NCI-H1092 treated with DMSO at 0.1 percent for 48 hours (cell line): ENCODE measurements at regions not wholly inside any gene's neighbourhood (a gene's known extent, or its start where the extent isn't known, plus 50 kb on each side); places are given as distances from the start of the nearest gene placed in this dataset.

Experiments used
- DNase-seq: peaks from one replicate; lab custom pipeline; 2025; lab: John Stamatoyannopoulos, UW

DNA sequence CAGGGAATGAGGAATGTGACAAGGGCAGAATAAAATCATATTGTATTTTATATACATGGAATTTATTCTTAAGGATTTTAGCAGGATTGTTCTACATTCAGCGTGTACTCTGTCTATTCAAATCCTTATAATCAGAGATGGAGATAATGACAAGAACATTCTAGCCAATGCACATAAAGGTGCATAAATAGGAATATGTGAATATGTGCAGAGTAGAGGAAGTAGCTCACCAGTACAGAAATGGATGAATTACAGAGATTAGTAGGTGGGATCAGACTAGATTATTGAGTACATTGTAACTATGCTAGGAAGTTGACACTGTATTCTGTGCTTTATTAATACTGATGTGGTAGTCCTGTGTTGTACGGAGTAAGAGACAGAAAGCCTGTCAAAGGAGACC, 1308.8 kb downstream of the FAM181B start:
- DNase-seq, result no peak

DNA sequence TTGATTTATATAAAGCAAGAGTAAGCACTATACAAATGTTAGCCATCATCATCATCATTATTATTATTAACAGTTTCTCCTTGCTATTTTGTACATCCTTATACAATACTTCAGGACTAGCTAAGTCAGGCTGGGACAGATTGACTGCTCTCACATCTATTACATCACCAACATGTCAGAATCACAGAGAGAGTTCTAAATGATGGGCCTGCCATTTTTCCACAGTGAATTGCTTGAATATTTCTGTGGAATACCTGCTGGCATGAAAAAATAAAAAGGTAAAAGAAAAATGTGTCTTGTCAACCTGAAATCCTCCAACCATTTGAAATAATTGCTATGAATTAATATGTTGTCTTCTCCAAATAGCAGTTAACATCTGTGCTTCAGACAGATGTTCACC, 1311.3 kb downstream of the FAM181B start:
- no peak for DNase-seq

DNA sequence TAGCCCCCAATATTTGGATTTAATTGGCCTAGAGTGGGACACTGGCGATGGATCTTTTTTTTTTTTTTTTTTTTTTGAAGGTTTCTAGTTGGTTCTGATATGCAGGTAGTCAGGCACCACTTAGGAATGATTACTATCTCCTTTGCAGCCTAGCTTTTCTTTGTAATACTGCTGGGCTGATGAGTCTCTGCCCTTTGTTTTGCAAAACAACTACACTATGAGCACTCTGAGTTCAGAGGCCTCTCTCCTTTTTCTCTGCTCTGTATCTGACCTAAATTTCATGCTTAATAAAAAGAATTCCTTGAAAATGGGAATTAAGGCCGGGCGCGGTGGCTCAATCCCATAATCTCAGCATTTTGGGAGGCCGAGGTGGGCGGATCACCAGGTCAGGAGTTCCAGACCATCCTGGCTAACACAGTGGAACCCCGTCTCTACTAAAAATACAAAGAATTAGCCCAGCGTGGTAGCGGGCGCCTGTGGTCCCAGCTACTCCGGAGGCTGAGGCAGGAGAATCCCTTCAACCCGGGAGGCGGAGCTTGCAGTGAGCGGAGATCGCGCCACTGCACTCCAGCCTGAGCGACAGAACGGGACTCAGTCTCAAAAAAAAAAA, 1312.3 kb downstream of the FAM181B start:
- DNase-seq, result no peak

DNA sequence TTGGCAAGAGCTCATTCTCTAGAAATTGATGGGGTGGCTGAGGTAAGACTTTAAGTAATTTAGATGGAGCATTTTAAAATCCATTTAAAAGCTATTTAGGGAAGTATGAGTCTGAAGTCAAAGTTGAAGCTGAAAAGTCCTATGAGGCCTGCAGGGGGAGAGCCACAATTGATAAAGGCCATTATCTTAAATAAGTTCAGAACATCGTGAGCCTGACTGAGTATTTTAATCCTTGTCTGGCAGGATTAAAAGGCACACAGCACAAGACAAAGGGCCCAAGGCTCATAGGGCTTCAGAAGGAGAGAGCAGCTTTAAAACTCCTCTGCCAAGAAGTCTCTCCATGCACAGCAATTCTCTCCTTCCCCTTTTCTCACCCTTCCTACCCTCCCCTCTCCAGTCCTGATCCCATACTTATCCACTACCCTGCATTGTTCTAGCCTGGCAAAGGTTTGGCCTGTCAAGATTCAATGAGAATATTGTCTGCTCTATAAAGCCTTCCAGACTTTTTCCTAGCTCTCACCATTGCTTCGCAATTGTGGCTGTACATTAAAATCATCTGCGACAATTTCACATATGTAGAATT, 1312.9 kb downstream of the FAM181B start:
- DNase-seq, result no peak

DNA sequence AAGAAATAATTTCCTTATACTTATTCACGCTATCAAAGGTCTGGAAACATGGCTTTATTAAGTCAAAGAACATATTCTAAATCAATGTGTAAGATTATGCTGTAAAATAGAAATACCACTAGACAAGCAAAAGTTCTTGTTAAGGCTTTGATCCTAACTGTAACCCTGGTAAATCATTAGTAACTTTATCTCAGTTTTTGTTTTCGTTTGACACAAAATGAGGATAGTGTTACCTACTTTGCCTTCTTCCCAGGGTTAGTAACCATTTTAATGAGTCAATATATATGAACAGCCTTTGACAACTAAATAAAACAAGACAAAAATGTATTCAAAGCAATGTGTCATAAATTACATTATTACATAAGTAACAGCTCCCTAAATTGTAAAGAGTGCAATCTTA, 1336.3 kb downstream of the FAM181B start:
- DNase-seq, result no peak

DNA sequence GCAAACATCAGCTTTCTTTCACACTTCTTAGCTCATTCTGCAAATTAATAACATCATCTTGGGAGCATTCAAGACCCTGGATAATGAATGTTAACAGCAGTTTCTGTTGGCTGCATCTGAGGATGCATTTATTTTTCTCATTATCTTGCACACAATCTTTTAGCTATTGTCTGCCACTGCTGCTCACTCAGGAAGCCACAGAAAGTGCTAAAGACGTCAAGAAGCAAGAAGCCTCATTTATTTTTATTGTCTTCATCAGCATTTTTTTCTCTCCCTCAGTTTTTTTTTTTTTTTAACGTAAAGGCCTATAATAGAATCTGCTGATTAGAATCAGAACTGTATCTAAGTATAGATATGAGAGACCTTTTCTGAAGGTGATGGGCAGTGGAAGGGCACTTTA, 1339.4 kb downstream of the FAM181B start:
- no peak for DNase-seq

DNA sequence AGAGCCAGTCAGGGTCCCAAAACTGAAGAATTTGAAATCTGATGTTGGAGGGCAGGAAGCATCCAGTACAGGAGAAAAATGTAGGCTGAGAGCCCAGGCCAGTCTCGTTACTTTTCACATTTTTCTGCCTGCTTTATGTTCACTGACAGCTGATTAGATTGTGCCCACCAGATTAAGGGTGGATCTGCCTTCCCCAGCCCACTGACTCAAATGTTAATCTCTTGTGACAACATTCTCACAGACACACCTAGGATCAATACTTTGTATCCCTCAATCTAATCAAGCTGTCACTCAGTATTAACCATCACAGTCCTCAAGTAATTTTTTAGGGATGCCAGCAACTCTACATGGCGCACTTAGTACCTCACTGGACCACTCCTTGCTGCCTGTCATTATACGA, 1345.3 kb downstream of the FAM181B start:
- DNase-seq, result no peak

DNA sequence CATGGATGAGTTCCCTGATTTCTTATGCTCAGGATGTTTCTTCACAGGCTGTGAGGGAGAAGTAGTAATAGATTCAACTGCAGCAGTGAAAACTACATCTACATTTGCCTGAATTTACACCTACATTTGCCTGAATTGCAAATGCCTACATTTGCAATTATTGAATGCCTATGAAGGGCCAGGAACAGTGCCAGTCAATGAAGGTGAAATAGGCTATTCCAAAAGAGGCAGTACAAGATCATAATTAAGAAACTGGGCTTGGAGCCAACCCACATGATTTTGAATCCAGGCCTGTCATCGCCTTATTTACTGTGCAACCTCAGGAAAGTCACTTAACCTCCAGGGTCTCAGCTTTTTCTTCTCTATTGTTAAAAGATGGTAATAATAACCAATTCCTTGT, 1353.3 kb downstream of the FAM181B start:
- DNase-seq, result no peak

DNA sequence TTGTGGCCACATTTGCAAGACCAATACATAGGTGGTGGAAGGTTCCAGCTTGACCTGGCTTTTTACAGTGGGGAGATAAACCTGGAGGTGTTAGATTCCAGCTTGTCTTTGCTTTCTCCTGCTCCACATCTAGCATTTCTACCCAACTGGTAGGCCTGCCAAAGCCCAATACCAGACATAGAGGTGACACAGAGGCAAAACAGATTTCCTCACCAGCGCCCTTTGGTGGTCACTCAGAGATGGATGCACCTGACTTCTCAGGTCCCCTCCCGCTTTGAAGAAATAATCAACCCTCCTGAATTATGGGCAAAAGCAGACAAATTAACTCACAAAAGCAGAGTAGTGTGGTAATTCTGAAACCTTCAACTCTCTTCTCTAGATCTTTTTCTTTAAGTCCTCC, 1356.2 kb downstream of the FAM181B start:
- no peak for DNase-seq

DNA sequence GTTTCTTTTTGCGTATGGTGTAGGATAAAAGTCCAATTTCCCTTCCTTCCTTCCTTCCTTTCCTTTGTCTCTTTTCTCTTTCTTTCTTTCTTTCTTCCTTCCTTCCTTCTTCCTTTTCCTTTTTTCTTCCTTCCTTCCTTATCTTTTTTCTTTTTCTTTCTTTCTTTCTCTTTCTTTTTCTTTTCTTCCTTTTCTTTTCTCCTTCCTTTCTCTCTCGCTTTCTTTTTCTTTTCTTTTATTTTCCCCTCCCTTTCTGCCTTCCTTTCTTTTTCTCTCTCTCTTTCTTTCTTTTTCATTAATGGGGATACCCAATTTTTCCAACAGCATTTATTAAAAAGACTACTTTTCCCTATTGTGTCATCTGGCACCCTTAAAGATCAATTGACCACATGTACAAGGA, 1359.7 kb downstream of the FAM181B start:
- no peak for DNase-seq

DNA sequence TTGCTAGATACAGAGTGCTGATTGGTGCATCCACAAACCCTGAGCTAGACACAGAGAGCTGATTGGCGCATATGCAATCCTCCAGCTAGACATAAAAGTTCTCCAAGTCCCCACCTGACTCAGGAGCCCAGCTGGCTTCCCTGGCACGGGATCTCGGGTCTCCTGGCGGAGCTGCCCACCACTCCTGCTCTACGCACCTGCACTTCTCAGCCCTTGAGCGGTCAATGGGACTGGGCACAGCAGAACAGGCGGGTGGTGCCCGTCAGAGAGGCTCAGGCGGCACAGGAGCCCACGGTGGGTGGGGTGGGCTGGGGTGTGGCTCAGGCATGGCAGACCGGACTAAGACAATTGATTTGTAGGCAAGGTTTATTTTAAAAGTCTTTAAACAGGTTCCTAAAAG, 1365.5 kb downstream of the FAM181B start:
- no peak for DNase-seq

DNA sequence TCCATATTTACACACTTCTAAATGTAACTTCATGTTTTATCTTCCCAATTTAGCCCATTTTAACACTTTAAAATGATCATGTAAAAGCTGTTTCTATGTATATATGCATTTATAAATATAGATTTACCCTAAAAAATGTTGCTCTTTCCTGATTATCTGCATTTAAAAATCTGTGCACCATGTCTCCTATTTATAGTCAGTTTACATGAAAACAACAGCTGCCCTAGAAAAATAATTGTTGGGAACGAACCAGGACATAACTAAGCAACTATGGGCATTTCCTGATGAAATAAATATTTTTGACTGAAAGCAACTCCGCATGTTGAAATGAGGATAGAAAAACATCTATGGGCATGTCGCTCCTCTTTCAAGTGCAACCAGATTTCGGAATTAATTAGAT, 1368.2 kb downstream of the FAM181B start:
- DNase-seq, result no peak

DNA sequence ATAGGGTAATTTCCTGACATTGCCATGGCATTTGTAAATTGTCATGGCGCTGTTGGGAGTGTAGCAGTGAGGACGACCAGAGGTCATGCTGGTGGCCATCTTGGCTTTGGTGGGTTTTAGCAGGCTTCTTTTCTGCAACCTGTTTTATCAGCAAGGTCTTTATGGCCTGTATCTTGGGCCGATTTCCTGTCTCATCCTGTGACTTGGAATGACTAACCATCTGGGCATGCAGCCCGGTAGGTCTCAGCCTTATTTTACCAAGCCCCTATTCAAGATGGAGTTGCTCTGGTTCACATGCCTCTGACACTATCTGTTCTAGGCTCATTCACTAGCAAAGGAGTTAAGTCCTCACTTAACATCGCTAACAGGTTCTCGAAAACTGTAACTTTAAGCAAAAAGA, 1374.2 kb downstream of the FAM181B start:
- DNase-seq, result no peak

DNA sequence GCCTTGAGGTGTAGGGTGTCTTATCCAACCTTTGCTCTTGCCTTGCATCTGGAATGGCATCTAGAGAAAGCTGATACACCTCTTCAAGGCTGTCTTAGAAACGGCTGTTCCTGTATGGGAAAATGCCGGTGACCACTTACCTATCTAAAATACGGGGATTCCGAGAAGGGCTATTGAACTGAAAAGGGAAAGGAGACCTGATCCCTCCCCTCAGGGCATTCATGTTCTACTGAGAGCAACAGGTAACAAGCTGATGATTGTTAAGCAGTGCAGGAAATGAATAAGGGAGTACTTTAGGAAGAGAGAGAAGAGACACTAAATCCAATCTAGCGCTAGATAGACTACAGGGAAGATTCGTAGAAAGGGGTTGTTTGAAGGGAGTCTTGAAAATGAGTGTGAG, 1388.1 kb downstream of the FAM181B start:
- no peak for DNase-seq

DNA sequence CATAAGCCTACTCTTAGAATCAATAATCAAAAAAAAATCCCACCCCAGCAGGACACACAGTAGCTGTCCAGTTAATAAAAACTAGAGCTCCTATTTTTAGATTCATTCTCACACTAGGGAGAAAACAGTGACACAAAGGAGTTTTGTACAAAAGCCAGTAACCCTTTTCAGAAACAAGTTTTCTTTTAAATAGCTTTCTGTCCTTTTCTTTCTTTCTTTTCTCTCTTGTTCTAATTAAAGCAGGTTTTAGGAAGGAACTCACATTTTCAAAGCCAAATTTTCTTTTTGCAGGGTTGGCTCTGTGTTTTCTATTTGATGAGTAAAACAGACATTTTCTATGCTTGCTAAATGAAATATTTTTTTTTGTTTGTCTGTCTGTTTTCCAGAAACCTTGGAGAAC, 1390.7 kb downstream of the FAM181B start:
- DNase-seq, result no peak

DNA sequence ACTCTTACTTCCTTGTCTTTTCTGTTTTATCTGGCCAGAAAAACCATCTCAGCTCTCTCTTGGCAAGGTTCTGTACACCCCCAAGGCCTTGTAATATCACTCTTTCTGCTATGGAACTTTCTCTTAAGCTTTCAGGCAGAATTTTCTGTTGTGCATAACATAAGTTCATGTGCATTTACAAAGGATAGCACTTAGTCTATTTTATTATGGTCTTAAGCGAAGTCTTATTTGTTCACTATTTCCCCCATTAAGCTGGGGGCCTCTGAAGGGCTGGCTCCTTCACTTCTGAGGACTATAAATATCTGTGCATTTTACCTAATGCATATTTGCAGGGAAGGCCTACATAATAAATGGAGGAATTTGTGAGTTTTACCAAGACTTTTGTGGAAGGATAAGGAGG, 1393.4 kb downstream of the FAM181B start:
- no peak for DNase-seq

DNA sequence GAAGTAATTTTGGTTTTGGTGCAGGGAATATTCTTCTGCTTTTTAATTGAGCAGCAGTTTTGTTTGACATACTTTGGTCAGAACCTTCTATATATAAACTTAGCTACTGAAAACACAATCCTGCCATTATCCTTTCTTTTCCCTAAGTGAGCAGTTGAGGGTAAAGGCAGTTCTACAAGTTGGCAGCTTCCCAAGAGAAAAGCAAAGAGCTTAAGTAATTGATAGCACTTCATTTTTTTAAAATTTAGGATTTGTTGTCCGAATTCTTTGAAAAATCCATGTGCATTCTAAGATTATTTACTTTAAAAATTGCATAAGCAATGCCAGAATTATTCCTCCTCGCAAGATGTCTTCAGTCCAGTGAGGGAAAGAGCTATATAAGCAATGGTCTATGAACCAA, 1394.1 kb downstream of the FAM181B start:
- no peak for DNase-seq

DNA sequence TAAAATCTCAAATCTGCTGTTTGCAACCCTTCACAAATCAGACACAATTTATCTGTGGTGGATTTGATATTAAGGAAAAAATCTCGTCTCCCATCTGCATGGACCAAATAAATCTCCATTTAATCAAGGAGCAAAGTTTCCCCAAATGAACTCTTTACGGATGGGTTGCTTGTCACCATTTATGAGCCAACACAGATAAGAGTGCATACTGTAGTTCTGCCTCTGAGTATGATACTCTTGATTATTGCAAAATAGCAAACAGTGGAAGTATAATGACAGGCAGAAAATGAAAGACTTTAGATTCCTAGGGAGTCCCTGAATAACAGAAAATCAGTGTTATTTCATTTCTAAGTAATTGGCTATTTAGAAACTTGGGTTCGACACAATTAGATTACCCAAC, 1395.9 kb downstream of the FAM181B start:
- no peak for DNase-seq

DNA sequence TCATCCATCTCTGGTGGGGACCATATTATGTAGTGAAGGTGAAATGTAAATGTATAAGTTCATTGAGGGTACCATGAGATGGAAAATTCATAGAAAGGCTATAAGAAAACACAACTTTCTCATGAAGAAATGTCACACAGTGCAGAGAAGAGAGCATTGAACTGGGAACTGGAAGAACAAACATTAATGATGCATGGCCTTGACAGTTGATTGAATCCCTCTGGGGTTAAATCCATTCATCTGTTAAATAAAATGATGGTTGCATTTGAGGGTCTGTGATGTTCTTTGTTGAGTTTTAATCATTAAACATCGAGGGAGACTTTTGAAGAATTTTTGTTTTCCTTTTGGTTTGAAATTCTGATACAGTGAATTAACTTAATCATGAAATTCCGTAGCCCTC, 1401.4 kb downstream of the FAM181B start:
- DNase-seq, result no peak

DNA sequence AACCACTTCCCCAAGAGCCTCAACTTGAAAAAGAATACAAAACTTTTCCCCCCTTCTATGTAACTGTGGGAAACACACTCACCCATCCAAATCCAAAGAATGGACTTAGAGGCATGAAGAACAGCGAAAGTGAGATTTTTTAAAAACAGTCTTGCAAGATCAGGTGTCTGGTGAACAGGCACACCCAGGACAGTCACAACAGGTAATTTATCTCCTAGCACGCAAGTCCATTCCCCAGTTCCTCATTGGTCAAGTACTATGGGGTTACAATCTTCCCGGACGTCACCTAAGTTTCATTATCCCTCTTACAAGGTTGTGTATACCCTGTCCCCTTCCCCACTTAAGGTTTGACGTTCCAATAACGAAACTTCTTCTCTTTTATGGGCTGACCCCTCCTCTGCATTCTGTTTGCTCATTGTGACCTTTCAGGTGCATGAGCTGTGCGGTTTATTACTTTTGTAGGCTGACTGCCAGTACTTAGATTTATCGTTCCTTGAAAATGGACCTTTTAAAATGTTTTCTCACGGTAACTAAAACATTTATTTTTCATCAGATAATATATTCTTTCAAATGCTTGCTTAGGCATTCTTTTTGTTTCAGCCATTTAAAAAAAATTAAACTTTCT, 1401.9 kb downstream of the FAM181B start:
- DNase-seq, result no peak

DNA sequence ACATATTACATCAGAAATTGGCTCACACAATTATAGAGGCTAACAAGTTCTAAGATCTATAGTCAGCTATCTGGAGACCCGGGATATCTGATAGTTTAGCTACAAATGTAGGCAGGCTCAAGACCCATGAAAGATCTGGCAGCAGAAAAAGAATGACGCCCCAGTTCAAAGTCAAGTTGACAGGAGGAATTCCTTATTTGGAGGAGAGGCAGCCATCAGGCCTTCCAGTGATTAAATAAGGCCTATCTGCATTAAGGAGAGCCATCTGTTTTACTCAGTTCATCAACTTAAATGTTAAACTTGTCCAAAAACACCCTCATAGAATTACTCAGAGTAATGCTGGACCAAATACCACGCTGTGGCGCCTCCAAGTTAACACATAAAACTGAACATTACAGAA, 1402.6 kb downstream of the FAM181B start:
- DNase-seq, result no peak

DNA sequence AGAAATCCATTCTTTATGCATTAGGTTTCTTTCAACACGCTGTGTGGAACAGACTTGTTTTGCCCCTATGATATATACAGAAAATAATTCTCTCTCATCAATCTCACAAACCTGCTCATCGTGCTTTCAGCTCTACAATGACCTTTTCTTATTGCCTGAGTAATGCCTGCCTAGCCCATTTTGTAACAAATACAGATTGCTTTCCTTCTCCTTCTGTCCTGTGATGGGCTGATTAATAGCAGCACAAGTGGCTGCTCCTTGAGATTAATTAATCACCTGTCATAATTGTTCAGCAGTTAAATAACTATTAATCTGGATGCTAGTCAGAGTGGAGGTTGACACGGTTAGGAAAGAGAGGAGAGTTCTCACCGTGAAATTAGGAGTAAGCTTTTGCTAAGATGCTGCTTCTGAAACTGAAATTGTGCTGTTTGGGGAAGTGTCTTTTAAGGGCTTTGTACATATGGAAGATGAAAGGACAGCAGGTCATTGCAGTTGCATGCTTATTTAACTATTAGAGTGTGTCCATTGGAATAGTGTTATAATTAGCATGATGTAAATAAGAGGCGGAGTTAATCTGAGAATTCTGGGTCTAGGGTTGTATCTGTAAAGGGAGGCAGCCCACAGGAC, 1430.5 kb downstream of the FAM181B start:
- DNase-seq, result no peak

DNA sequence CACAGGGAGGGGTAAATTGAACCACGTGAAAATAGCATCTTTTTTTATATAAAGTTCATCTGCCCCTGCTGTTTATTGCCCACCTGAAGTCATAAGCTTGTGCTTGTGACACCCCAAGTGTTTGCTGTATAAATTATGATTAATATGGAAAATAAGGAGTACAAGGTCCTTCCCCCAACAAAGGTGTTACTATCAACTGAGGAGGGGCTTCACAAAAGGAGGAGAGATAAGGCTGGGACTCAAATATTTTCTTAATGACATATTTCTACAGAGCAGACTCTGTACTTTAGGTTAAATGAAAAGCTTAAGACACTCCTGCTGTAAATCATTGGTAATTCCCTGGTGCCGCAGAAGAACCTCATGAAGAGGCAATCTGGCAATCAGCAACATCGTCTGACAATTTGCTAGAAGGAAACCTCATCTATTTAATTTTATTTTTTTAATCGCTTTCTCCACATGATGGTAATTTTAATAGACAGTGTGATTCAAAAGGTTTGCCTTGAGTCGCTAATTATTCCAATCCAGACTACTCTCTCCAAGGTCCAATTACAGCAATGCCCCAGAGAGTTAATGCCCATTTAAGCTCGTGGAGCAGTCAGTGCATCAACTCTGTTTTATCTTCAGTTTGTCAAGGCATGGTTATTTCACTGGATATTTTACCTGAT, 1432.4 kb downstream of the FAM181B start:
- no peak for DNase-seq
